GM19467 (cell line): ENCODE measurements at regions not wholly inside any gene's neighbourhood (a gene's known extent, or its start where the extent isn't known, plus 50 kb on each side); places are given as distances from the start of the nearest gene placed in this dataset.

Experiments
- ATAC-seq: cut with Tn5 transposase; IDR thresholded peaks from one replicate; pipeline ENCODE4 v1.9.1; 2021; ENCODE audit warnings: mild to moderate bottlenecking, moderate library complexity; ENCODE audit not compliant: unreplicated experiment

GRCh38 chr15:77803487-77803886, 170.8 kb upstream of the LINGO1 start:
- no peak for ATAC-seq

- ATAC-seq = no peak
Observed at GRCh38 chr15:77800305-77800704, 167.6 kb upstream of the LINGO1 start.

- ATAC-seq = no peak
Observed at GRCh38 chr15:77798847-77799246, 166.1 kb upstream of the LINGO1 start.

- no peak for ATAC-seq
Observed at GRCh38 chr15:77798151-77798835, 165.6 kb upstream of the LINGO1 start.

- ATAC-seq = no peak
Observed at GRCh38 chr15:77797270-77797669, 164.6 kb upstream of the LINGO1 start.

GRCh38 chr15:77796046-77796729, 163.5 kb upstream of the LINGO1 start:
- ATAC-seq = no peak

- ATAC-seq = no peak
Observed at GRCh38 chr15:77795446-77795845, 162.7 kb upstream of the LINGO1 start.

GRCh38 chr15:77791941-77792340, 159.2 kb upstream of the LINGO1 start:
- ATAC-seq = no peak

GRCh38 chr15:77790481-77790880, 157.8 kb upstream of the LINGO1 start:
- no peak for ATAC-seq

GRCh38 chr15:77786956-77787355, 154.2 kb upstream of the LINGO1 start:
- ATAC-seq = no peak

GRCh38 chr15:77786181-77786890, 153.6 kb upstream of the LINGO1 start:
- no peak for ATAC-seq

GRCh38 chr15:77784361-77785292, 151.9 kb upstream of the LINGO1 start:
- ATAC-seq = no peak

- no peak for ATAC-seq
Observed at GRCh38 chr15:77783636-77784035, 150.9 kb upstream of the LINGO1 start.

- no peak for ATAC-seq
Observed at GRCh38 chr15:77782691-77783090, 150.0 kb upstream of the LINGO1 start.

GRCh38 chr15:77781946-77782240, 149.2 kb upstream of the LINGO1 start:
- no peak for ATAC-seq

GRCh38 chr15:77781151-77781945, 148.6 kb upstream of the LINGO1 start:
- no peak for ATAC-seq

GRCh38 chr15:77778802-77779201, 146.1 kb upstream of the LINGO1 start:
- ATAC-seq = no peak

- no peak for ATAC-seq
Observed at GRCh38 chr15:77775837-77776236, 143.1 kb upstream of the LINGO1 start.

- ATAC-seq = no peak
Observed at GRCh38 chr15:77775373-77775772, 142.7 kb upstream of the LINGO1 start.

- no peak for ATAC-seq
Observed at GRCh38 chr15:77774350-77774749, 141.6 kb upstream of the LINGO1 start.
